Activated CD8-positive, alpha-beta memory T cell treated with anti-CD3 and anti-CD28 coated beads, Interleukin-2, amount 10 ng/mL, durations not matched to agents 7 days and 5 days (primary cell): ENCODE measurements at regions not wholly inside any gene's neighbourhood (a gene's known extent, or its start where the extent isn't known, plus 50 kb on each side); places are given as distances from the start of the nearest gene placed in this dataset.

ENCODE experiments used
- ATAC-seq: fragments of 150-1000 bp; cut with Tn5 transposase; one replicate; pipeline ENCODE4 v1.10.0; 2021; ENCODE audit warnings: moderate library complexity
- CTCF ChIA-PET: fragments of 350-600 bp; sonication (Branson Sonifier 250); formaldehyde crosslinking; loops from one replicate; lab custom pipeline; 2021; ENCODE audit warnings: antibody characterized with exemption; lab: Charles Lee
- DNase-seq: peaks from one replicate; pipeline ENCODE4 v3.0.0-alpha.2; 2020
- H3K27ac Mint-ChIP-seq: one replicate; pipeline ENCODE4 v1.8.0; 2021; ENCODE audit warnings: mild to moderate bottlenecking, mixed read lengths
- H3K27me3 Mint-ChIP-seq: one replicate; pipeline ENCODE4 v1.8.0; 2021; ENCODE audit warnings: mixed read lengths
- H3K36me3 Mint-ChIP-seq: one replicate; pipeline ENCODE4 v1.8.0; 2021; ENCODE audit warnings: mild to moderate bottlenecking, mixed read lengths
- H3K4me1 Mint-ChIP-seq: one replicate; pipeline ENCODE4 v1.8.0; 2021; ENCODE audit warnings: mixed read lengths
- H3K4me3 Mint-ChIP-seq: one replicate; pipeline ENCODE4 v1.8.0; 2021; ENCODE audit warnings: mild to moderate bottlenecking, moderate library complexity, mixed read lengths
- H3K9me3 Mint-ChIP-seq: one replicate; pipeline ENCODE4 v1.8.0; 2022; ENCODE audit warnings: low read depth, mixed read lengths

- H3K4me1 Mint-ChIP-seq: no peaks in the 10 kb centered on the region
- CTCF ChIA-PET: no interaction called here
- ATAC-seq: no peak
Measured at GRCh38 chr6:165937564-165938358, 229.9 kb downstream of the TBXT start.

DNA sequence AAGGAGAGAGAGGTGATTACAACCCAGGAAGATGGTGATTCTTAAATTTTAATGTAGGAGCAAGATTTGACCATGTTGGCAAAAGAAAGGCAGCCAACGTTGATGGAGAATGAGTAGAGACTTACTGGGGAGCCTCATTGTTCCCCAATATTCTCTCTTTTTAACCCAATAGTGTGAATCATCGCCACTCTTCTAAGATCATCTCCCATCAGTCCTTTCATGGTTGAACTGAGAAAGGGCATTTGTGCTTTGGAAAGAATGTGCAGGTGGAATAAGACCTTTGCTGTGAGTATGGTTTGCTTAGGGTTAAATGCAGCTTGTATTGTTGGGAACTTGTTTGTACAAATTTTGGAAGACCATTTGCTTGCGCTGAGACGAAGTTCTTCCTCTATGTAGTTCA lies 231.0 kb downstream of the TBXT start:
- no peaks in the 10 kb centered on the region for H3K9me3 Mint-ChIP-seq
- DNase-seq: no peak
- CTCF ChIA-PET: no interaction called here
- no peak overlapping the region for H3K27ac Mint-ChIP-seq
- H3K4me1 Mint-ChIP-seq: no peaks in the 10 kb centered on the region
- H3K36me3 Mint-ChIP-seq: no peaks in the 10 kb centered on the region
- ATAC-seq: no peak
- H3K27me3 Mint-ChIP-seq: no peaks in the 10 kb centered on the region
- H3K4me3 Mint-ChIP-seq: no peak overlapping the region

More at GRCh38 chr6:165937564-165938358, 229.9 kb downstream of the TBXT start:
- Mint-ChIP-seq H3K27me3 (no peaks in the 10 kb centered on the region), H3K27ac (no peak overlapping the region), H3K36me3 (no peaks in the 10 kb centered on the region), H3K4me3 (no peak overlapping the region), H3K9me3 (no peaks in the 10 kb centered on the region)
- DNase-seq: no peak

DNA sequence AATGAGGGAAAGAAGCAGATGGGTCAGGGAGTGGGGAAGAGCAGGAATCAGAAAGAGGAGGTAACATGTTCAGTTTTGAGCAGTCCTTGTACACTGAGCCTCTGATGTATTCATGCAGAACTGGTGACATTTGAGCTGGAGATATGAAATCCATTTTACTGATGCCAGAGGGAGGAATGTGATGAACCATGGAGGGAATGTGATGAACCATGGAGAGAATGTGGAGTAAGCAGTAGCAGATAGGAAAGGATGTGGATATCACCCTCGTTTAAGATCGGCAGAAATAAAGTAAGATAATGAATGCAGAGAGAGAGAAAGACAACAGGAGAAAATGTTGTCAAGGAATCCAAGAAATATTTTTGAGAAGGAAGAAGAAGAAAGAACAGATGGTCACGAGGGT lies 231.6 kb downstream of the TBXT start:
- no peaks in the 10 kb centered on the region for H3K9me3 Mint-ChIP-seq
- H3K4me3 Mint-ChIP-seq: no peak overlapping the region
- H3K36me3 Mint-ChIP-seq: no peaks in the 10 kb centered on the region
- DNase-seq: no peak
- no peak for ATAC-seq
- CTCF ChIA-PET: no interaction called here
- no peaks in the 10 kb centered on the region for H3K4me1 Mint-ChIP-seq
- H3K27ac Mint-ChIP-seq: no peak overlapping the region
- H3K27me3 Mint-ChIP-seq: no peaks in the 10 kb centered on the region

- Mint-ChIP-seq H3K27me3 (no peaks in the 10 kb centered on the region), H3K4me3 (no peak overlapping the region)
- CTCF ChIA-PET: no interaction called here
Measured at GRCh38 chr6:165931675-165932074, 236.0 kb downstream of the TBXT start.

DNA sequence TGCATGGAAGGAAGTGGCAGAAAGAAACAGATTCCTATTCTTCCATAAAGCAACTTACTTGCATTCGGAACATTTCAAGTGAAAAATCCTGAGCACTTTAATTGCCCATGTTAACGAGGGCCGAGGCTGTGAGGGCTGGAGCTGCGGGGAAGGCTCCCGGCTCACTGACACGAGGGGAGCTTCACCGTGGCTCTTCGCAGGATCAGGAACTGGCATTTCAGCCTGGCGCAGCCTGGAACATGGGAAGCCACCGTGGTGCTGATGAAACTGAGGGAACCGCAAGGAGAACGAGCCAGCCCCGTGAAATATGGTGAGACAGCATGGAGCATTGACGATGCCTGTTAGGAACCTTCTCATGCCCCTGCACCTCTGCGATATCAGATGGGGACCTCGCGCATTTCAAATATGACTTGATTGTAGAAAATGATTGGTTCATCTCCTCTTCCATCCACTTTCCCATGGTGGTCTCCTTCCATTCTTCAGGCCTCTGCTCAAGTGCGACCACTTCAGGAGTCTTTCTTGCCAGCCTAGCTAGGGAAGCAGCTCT lies 236.9 kb downstream of the TBXT start:
- H3K4me3 Mint-ChIP-seq: no peak overlapping the region
- H3K27me3 Mint-ChIP-seq: no peaks in the 10 kb centered on the region
- ATAC-seq: no peak
- H3K9me3 Mint-ChIP-seq: no peaks in the 10 kb centered on the region
- no peaks in the 10 kb centered on the region for H3K36me3 Mint-ChIP-seq
- no peak for DNase-seq
- CTCF ChIA-PET: no interaction called here
- no peaks in the 10 kb centered on the region for H3K4me1 Mint-ChIP-seq
- no peak overlapping the region for H3K27ac Mint-ChIP-seq

More at GRCh38 chr6:165931675-165932074, 236.0 kb downstream of the TBXT start:
- DNase-seq (no peak), ATAC-seq (no peak)
- Mint-ChIP-seq H3K27ac (no peak overlapping the region), H3K4me1 (no peaks in the 10 kb centered on the region), H3K9me3 (no peaks in the 10 kb centered on the region), H3K36me3 (no peaks in the 10 kb centered on the region)

GRCh38 chr6:165929607-165930006 lies 238.0 kb downstream of the TBXT start:
- CTCF ChIA-PET: no interaction called here
- no peaks in the 10 kb centered on the region for H3K4me1 Mint-ChIP-seq
- no peaks in the 10 kb centered on the region for H3K9me3 Mint-ChIP-seq
- ATAC-seq: no peak
- H3K27ac Mint-ChIP-seq: no peak overlapping the region
- DNase-seq: no peak
- H3K4me3 Mint-ChIP-seq: no peak overlapping the region
- no peaks in the 10 kb centered on the region for H3K27me3 Mint-ChIP-seq
- no peaks in the 10 kb centered on the region for H3K36me3 Mint-ChIP-seq

- DNase-seq (no peak), ATAC-seq (no peak)
- Mint-ChIP-seq H3K9me3 (no peaks in the 10 kb centered on the region), H3K36me3 (no peaks in the 10 kb centered on the region), H3K27ac (no peak overlapping the region), H3K4me1 (no peaks in the 10 kb centered on the region), H3K27me3 (no peaks in the 10 kb centered on the region), H3K4me3 (no peak overlapping the region)
- CTCF ChIA-PET: no interaction called here
Measured at GRCh38 chr6:165926378-165926777, 241.3 kb downstream of the TBXT start.

DNA sequence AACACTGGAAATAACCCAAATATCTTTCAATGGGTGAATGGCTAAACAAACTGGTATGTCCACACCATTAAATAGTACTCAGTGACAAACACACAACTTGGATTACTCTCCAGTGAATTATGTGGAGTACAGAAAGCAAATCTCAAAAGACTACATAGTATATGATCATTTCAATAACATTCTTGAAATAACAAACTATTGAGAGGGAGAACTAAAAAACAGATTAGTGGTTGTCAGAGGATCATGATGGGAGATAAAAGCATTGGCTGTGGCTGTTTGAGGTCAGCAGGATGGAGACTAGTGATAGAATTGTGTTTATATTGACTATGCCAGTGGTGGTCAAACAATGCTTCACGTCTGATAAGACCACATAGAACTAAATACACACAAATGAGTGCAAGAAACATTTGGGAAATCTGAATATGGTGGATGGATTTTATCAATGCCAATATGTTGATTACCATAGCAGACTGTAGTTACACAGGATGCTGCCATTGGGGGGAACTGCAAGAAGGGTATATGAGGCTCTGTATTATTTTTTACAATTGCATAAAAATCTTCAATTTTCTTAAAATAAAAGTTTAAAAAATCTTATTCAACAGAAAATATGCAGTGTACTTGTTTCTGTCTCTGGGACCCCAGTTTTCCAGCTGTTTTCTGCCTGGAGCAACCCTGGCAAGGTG lies 242.0 kb downstream of the TBXT start:
- H3K27ac Mint-ChIP-seq: no peak overlapping the region
- no peaks in the 10 kb centered on the region for H3K9me3 Mint-ChIP-seq
- no peak overlapping the region for H3K4me3 Mint-ChIP-seq
- H3K27me3 Mint-ChIP-seq: no peaks in the 10 kb centered on the region
- DNase-seq (no peak), ATAC-seq (no peak)
- H3K4me1 Mint-ChIP-seq: no peaks in the 10 kb centered on the region
- CTCF ChIA-PET: interaction anchor here (1.0 kb wide), 1 partner anchor 172 kb away, joined by 4 read pairs; no protein-coding TSS in a partner anchor
- no peaks in the 10 kb centered on the region for H3K36me3 Mint-ChIP-seq

DNA sequence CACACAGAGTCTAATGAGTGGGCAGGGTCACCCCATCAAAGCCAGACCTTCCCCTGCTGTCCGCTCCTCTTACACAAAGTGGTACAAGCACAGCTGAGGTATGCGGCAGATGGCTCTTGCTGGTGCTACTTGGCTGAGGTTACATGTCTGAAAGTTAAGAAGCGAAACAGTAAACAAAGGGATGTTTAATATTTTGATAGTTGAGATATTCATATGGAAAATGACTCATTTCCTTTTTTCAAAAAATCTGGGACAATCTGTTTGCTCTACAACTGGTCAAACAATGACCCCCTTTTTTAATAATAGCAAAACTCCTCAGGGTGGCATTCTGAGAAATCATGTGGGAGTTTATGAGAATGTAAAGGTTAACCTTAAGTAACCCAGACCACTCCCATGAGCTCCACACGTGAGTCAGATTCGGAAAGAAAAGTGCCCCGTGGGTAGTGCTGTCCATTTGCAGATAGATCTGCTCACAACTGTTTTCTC lies 245.3 kb downstream of the TBXT start:
- DNase-seq: no peak
- CTCF ChIA-PET: no interaction called here
- H3K4me3 Mint-ChIP-seq: no peak overlapping the region
- H3K4me1 Mint-ChIP-seq: no peaks in the 10 kb centered on the region
- no peak overlapping the region for H3K27ac Mint-ChIP-seq
- no peaks in the 10 kb centered on the region for H3K27me3 Mint-ChIP-seq
- H3K9me3 Mint-ChIP-seq: no peaks in the 10 kb centered on the region
- no peak for ATAC-seq
- no peaks in the 10 kb centered on the region for H3K36me3 Mint-ChIP-seq

DNA sequence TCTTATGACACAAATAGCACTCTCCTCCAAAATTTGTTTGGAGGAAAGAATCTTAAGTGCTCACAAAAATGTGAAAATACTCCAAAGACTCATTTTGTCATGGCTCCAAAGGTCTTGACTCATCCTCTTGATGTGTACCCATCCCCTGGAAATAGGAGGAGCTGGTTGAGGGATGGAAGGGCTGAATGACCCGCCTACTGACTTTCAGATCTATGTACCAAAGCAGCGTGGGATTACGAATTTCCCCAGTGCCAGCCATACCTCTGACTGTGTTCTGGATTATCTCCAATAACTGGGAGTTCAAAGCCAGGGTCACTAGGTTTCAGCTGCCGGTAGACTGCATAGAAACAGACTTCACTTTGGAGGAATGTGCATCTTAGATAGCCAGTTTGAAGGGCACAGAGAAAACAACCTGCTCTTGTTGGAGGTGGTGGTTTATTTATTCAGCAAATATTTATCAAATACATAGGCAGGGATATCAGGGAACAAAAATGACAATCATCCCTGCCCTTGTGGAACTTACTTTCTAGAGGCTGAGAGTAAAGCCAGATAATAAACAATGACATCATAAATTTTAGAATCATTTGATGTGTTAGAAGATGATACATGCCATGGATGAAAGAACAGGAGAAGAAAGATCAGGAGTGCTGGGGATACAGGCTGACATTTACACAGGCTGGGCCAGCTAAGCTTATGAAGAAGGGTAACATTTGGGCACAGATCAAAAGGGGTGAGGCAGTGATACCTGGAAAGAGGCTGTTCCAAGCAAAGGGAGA lies 246.6 kb downstream of the TBXT start:
- Mint-ChIP-seq H3K9me3 (no peaks in the 10 kb centered on the region), H3K4me1 (no peaks in the 10 kb centered on the region), H3K27ac (no peak overlapping the region), H3K27me3 (no peaks in the 10 kb centered on the region), H3K4me3 (no peak overlapping the region), H3K36me3 (no peaks in the 10 kb centered on the region)
- DNase-seq (no peak), ATAC-seq (no peak)
- CTCF ChIA-PET: no interaction called here

DNA sequence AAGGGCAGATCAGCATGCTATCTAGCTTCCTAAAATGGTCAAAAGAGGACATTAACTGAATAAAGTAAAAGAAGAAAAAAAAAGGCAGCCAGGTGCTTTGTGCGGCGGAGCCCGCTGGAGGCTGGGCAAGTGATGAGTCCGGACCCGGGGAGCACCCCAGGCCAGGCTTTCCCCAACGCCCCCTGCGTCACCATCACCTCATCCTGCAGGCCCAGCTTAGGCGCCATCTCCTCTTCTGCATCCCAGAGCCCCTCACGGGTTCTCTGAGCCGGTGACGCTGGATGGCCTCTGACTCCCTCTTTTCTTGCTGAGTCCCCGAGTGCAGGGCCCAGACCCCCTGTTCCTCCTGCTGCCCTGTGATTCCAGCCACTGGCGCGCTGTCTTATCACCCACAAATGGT lies 250.1 kb downstream of the TBXT start:
- no peak overlapping the region for H3K27ac Mint-ChIP-seq
- no peaks in the 10 kb centered on the region for H3K27me3 Mint-ChIP-seq
- H3K4me1 Mint-ChIP-seq: no peaks in the 10 kb centered on the region
- no peak for DNase-seq
- CTCF ChIA-PET: no interaction called here
- H3K9me3 Mint-ChIP-seq: no peaks in the 10 kb centered on the region
- no peak overlapping the region for H3K4me3 Mint-ChIP-seq
- no peaks in the 10 kb centered on the region for H3K36me3 Mint-ChIP-seq
- no peak for ATAC-seq

- no peaks in the 10 kb centered on the region for H3K9me3 Mint-ChIP-seq
- H3K4me1 Mint-ChIP-seq: no peaks in the 10 kb centered on the region
- ATAC-seq (no peak), DNase-seq (no peak)
- H3K27ac Mint-ChIP-seq: no peak overlapping the region
- CTCF ChIA-PET: no interaction called here
- no peaks in the 10 kb centered on the region for H3K27me3 Mint-ChIP-seq
- no peaks in the 10 kb centered on the region for H3K36me3 Mint-ChIP-seq
- no peak overlapping the region for H3K4me3 Mint-ChIP-seq
Measured at GRCh38 chr6:165915022-165915770, 252.2 kb upstream of the PDE10A start.
